ENCODE measurements at regions not wholly inside any gene's neighbourhood (a gene's known extent, or its start where the extent isn't known, plus 50 kb on each side); places are given as distances from the start of the nearest gene placed in this dataset.

DNA sequence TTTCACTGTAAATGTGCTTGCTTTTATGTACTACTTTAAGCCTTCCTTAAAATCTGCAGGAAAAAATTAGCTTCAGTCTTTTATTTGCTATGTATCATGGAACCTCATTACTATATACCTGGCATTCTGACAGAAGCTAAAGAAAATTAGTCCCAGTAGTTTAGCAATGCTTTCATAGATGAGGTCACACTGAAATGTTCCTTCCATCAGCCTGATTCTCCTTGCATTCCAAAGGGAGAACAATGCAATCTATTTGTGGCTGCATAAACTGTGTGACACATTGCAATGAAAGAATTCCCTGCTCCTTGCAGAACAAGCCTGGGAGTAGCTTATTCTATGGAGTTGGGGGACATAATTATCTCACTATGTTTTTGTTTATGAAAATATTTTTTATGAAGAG lies 691.5 kb upstream of the ARPP21 start:
- TF ChIP-seq, protein P1, sequence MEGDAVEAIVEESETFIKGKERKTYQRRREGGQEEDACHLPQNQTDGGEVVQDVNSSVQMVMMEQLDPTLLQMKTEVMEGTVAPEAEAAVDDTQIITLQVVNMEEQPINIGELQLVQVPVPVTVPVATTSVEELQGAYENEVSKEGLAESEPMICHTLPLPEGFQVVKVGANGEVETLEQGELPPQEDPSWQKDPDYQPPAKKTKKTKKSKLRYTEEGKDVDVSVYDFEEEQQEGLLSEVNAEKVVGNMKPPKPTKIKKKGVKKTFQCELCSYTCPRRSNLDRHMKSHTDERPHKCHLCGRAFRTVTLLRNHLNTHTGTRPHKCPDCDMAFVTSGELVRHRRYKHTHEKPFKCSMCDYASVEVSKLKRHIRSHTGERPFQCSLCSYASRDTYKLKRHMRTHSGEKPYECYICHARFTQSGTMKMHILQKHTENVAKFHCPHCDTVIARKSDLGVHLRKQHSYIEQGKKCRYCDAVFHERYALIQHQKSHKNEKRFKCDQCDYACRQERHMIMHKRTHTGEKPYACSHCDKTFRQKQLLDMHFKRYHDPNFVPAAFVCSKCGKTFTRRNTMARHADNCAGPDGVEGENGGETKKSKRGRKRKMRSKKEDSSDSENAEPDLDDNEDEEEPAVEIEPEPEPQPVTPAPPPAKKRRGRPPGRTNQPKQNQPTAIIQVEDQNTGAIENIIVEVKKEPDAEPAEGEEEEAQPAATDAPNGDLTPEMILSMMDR (conservative IDR thresholded peaks at IDR 0.05): no peak
- no peak for TF ChIP-seq EZH2 (IDR thresholded peaks at IDR 0.05; ENCODE audit: low read depth)
